GM23338 (cell line): ENCODE measurements at regions not wholly inside any gene's neighbourhood (a gene's known extent, or its start where the extent isn't known, plus 50 kb on each side); places are given as distances from the start of the nearest gene placed in this dataset.

Experiments
- ATAC-seq: fragments of 200-7000 bp; cut with Tn5 transposase; 3 replicates; pipeline ENCODE4 v1.9.1; 2020
- DNase-seq: peaks from one replicate; pipeline ENCODE4 v3.0.0-alpha.2; 2015; ENCODE audit warnings: low spot score
- H2AFZ ChIP-seq: fragments of 200-600 bp; sonication (generic); 2 replicates; pipeline ENCODE4 v1.8.0; 2016; ENCODE audit warnings: antibody characterized with exemption, mild to moderate bottlenecking, moderate library complexity
- H3F3A ChIP-seq: fragments of 200-600 bp; sonication (generic); replicated peaks from 2 replicates; pipeline ENCODE4 v1.8.0; 2017; ENCODE audit warnings: antibody characterized with exemption, mixed run types, low read depth
- H3K27ac ChIP-seq: fragments of 200-600 bp; sonication (generic); 2 replicates; pipeline ENCODE4 v1.6.1; 2016; ENCODE audit warnings: low read depth
- H3K27me3 ChIP-seq: fragments of 200-600 bp; sonication (generic); 2 replicates; pipeline ENCODE4 v1.8.0; 2016; ENCODE audit warnings: mild to moderate bottlenecking, mixed run types, moderate library complexity; ENCODE audit not compliant: insufficient read depth
- H3K36me3 ChIP-seq: fragments of 200-600 bp; sonication (generic); 2 replicates; pipeline ENCODE4 v1.8.0; 2016; ENCODE audit warnings: mild to moderate bottlenecking; ENCODE audit not compliant: insufficient read depth
- H3K4me1 ChIP-seq: fragments of 200-600 bp; sonication (generic); 2 replicates; pipeline ENCODE4 v1.8.0; 2016; ENCODE audit warnings: mild to moderate bottlenecking, moderate library complexity; ENCODE audit not compliant: insufficient read depth
- H3K4me2 ChIP-seq: fragments of 200-600 bp; sonication (generic); 2 replicates; pipeline ENCODE4 v1.7.1; 2017; ENCODE audit warnings: mixed run types
- H3K4me3 ChIP-seq: fragments of 200-600 bp; sonication (generic); 2 replicates; pipeline ENCODE4 v1.6.1; 2016; ENCODE audit warnings: mixed run types
- H3K79me2 ChIP-seq: fragments of 200-600 bp; sonication (generic); replicated peaks from 2 replicates; pipeline ENCODE4 v1.8.0; 2017; ENCODE audit warnings: mild to moderate bottlenecking; ENCODE audit not compliant: insufficient read depth
- H3K9me2 ChIP-seq: fragments of 200-600 bp; sonication (generic); 2 replicates; pipeline ENCODE4 v1.8.0; 2017; ENCODE audit not compliant: insufficient read depth
- H4K20me1 ChIP-seq: fragments of 200-600 bp; sonication (generic); replicated peaks from 2 replicates; pipeline ENCODE4 v1.8.0; 2017; ENCODE audit warnings: mild to moderate bottlenecking; ENCODE audit not compliant: insufficient read depth
- H3K27ac Mint-ChIP-seq: 2 replicates; pipeline ENCODE4 v1.8.0; 2020; ENCODE audit warnings: inconsistent platforms, mild to moderate bottlenecking, moderate library complexity, mixed read lengths
- H3K27me3 Mint-ChIP-seq: 3 replicates; pipeline ENCODE4 v1.8.0; 2022; ENCODE audit warnings: low read depth, mild to moderate bottlenecking, moderate library complexity, mixed read lengths, inconsistent platforms; ENCODE audit not compliant: insufficient read depth, poor library complexity
- H3K36me3 Mint-ChIP-seq: 3 replicates; pipeline ENCODE4 v1.8.0; 2021; ENCODE audit warnings: low read depth, mild to moderate bottlenecking, inconsistent platforms, moderate library complexity, mixed read lengths
- H3K4me1 Mint-ChIP-seq: 3 replicates; pipeline ENCODE4 v1.8.0; 2020; ENCODE audit warnings: mild to moderate bottlenecking, inconsistent platforms, mixed read lengths
- H3K4me3 Mint-ChIP-seq: 3 replicates; pipeline ENCODE4 v1.8.0; 2021; ENCODE audit warnings: moderate library complexity, mild to moderate bottlenecking, inconsistent platforms, mixed read lengths
- H3K9me3 Mint-ChIP-seq: 3 replicates; pipeline ENCODE4 v1.8.0; 2020; ENCODE audit warnings: moderate library complexity, mild to moderate bottlenecking, inconsistent platforms, mixed read lengths
- CTCF ChIP-seq, 2 experiments: fragments of 200-600 bp in 1 of 2; sonication (generic) in 1 of 2; conservative IDR thresholded peaks; 2 replicates each; pipeline versions ENCODE4 v1.5.1 to v1.6.1; 2016 to 2017; ENCODE audit warnings: antibody characterized with exemption in 2 of 2, low read depth in 2 of 2, mild to moderate bottlenecking in 2 of 2, moderate library complexity in 1 of 2
- ETS1 ChIP-seq: IDR thresholded peaks from 2 replicates; pipeline ENCODE4 v1.6.1; 2016; ENCODE audit warnings: antibody characterized with exemption
- EZH2 ChIP-seq: fragments of 200-600 bp; sonication (generic); IDR thresholded peaks from one replicate; pipeline ENCODE4 v1.8.0; 2017; ENCODE audit warnings: antibody characterized with exemption, mild to moderate bottlenecking, low read depth; ENCODE audit not compliant: unreplicated experiment
- EZH2phosphoT487 ChIP-seq: fragments of 200-600 bp; sonication (generic); IDR thresholded peaks from one replicate; pipeline ENCODE4 v1.8.1; 2018; ENCODE audit warnings: antibody characterized with exemption; ENCODE audit not compliant: unreplicated experiment
- JUNB ChIP-seq: IDR thresholded peaks from one replicate; pipeline ENCODE4 v1.6.1; 2016; ENCODE audit warnings: antibody characterized with exemption; ENCODE audit not compliant: unreplicated experiment
- NANOG ChIP-seq: IDR thresholded peaks from 2 replicates; pipeline ENCODE4 v1.6.1; 2016; ENCODE audit warnings: antibody characterized with exemption, borderline replicate concordance
- POLR2AphosphoS5 ChIP-seq: IDR thresholded peaks from 2 replicates; pipeline ENCODE4 v1.6.1; 2016; ENCODE audit warnings: antibody characterized with exemption, low read depth
- REST ChIP-seq: IDR thresholded peaks from one replicate; pipeline ENCODE4 v1.6.1; 2018; ENCODE audit warnings: antibody characterized with exemption; ENCODE audit not compliant: unreplicated experiment
- STAT1 ChIP-seq: IDR thresholded peaks from one replicate; pipeline ENCODE4 v1.6.1; 2016; ENCODE audit warnings: antibody characterized with exemption; ENCODE audit not compliant: unreplicated experiment
- ZNF114 ChIP-seq: fragments of 250-450 bp; sonication (Bioruptor Pico); IDR thresholded peaks from 2 replicates; pipeline ENCODE4 v1.5.0; 2020; ENCODE audit warnings: mild to moderate bottlenecking, moderate library complexity
- ZNF331 ChIP-seq: fragments of 250-450 bp; sonication (Bioruptor Pico); IDR thresholded peaks from 2 replicates; pipeline ENCODE4 v1.5.0; 2020; ENCODE audit warnings: low read depth, mild to moderate bottlenecking, moderate library complexity
- ZNF462 ChIP-seq: fragments of 250-450 bp; sonication (Bioruptor Pico); IDR thresholded peaks from 2 replicates; pipeline ENCODE4 v1.5.0; 2020; ENCODE audit warnings: mild to moderate bottlenecking, moderate library complexity

- ATAC-seq (no peak), DNase-seq (no peak)
- Mint-ChIP-seq H3K27ac (peak overlapping the region; percentile 30; the same call in 1 of the 2 replicates), H3K4me3 (no peak overlapping the region), H3K36me3 (no peaks in the 10 kb centered on the region; the same call in 2 of the 3 replicates), H3K4me1 (no peaks in the 10 kb centered on the region), H3K9me3 (peaks cover 2% of the 10 kb centered on the region; the same call in 2 of the 3 replicates), H3K27me3 (no peaks in the 10 kb centered on the region)
- Histone ChIP-seq H2AFZ (peak overlapping the region; percentile 14; the same call in 1 of the 2 replicates), H3K4me2 (no peak overlapping the region), H3K36me3 (no peaks in the 10 kb centered on the region), H3K4me1 (no peaks in the 10 kb centered on the region), H3K27me3 (no peaks in the 10 kb centered on the region), H3K9me2 (peaks cover 4% of the 10 kb centered on the region; the same call in 1 of the 2 replicates), H3K27ac (no peak overlapping the region), H3K4me3 (no peak overlapping the region), H4K20me1 (no peaks in the 10 kb centered on the region), H3F3A (no peaks in the 10 kb centered on the region), H3K79me2 (no peaks in the 10 kb centered on the region)
- TF ChIP-seq ZNF114: no peak
- TF ChIP-seq CTCF (conservative IDR thresholded peaks at IDR 0.05; ENCODE audit: low read depth in 2 of 2): no peak
- no peak for TF ChIP-seq EZH2
- TF ChIP-seq ZNF331 (CRISPR knock-in tag): no peak
- no peak for TF ChIP-seq JUNB
- no peak for TF ChIP-seq POLR2AphosphoS5
- TF ChIP-seq ETS1: no peak
- no peak for TF ChIP-seq REST
- TF ChIP-seq ZNF462 (CRISPR knock-in tag): no peak
- TF ChIP-seq EZH2phosphoT487: no peak
- no peak for TF ChIP-seq NANOG
- TF ChIP-seq STAT1: no peak
Measured at GRCh38 chr12:103073630-103074029, 116.2 kb downstream of the ASCL1 start.
